Breast epithelium (tissue), 4 donors: ENCODE measurements at regions not wholly inside any gene's neighbourhood (a gene's known extent, or its start where the extent isn't known, plus 50 kb on each side); places are given as distances from the start of the nearest gene placed in this dataset.

ENCODE experiments used
- DNase-seq, 2 donors: peaks; one replicate each; pipeline ENCODE4 v3.0.0-alpha.2; 2019; ENCODE audit warnings: low spot score in 2 of 2
- H3K27ac ChIP-seq, 2 donors: fragments of 200-600 bp; sonication (generic) in 1 of 2; one replicate each; pipeline ENCODE4 v1.5.1; 2016 to 2019; ENCODE audit warnings: mild to moderate bottlenecking in 1 of 2
- H3K27me3 ChIP-seq, 2 donors: fragments of 200-600 bp; sonication (generic) in 1 of 2; one replicate each; pipeline versions ENCODE4 v1.5.1 to v1.6.0; 2017 to 2019; ENCODE audit warnings: control low read depth in 1 of 2, mild to moderate bottlenecking in 1 of 2
- H3K36me3 ChIP-seq: fragments of 200-600 bp; one replicate; pipeline ENCODE4 v1.5.1; 2019
- H3K4me1 ChIP-seq, 2 donors: fragments of 200-600 bp; sonication (generic); one replicate each; pipeline ENCODE4 v1.5.1; 2016 to 2019; ENCODE audit warnings: control low read depth in 1 of 2
- H3K4me3 ChIP-seq, 3 donors: fragments of 200-600 bp; sonication (generic); 1 replicate in 2 of 3; 2 replicates in 1 of 3; pipeline ENCODE4 v1.5.1; 2016 to 2019; ENCODE audit warnings: mild to moderate bottlenecking in 3 of 3, moderate library complexity in 2 of 3
- H3K9me3 ChIP-seq, 2 donors: fragments of 200-600 bp; sonication (generic) in 1 of 2; one replicate each; pipeline ENCODE4 v1.5.1; 2016 to 2019; ENCODE audit warnings: control low read depth in 1 of 2
- POLR2A ChIP-seq: fragments of 450-650 bp; IDR thresholded peaks from one replicate; pipeline ENCODE4 v1.6.1; 2016; ENCODE audit warnings: antibody characterized with exemption, mild to moderate bottlenecking, moderate library complexity
- POLR2AphosphoS5 ChIP-seq, 3 donors: sonication (generic); formaldehyde crosslinking; IDR thresholded peaks; one replicate each; pipeline ENCODE4 v1.6.1; 2017; ENCODE audit warnings: antibody characterized with exemption in 3 of 3
- intact Hi-C: fragments of 100-400 bp; cut with DNase I; formaldehyde crosslinking; loops from one replicate; pipeline ENCODE4 v1.15.1; 2023; ENCODE audit warnings: low total_unique reads
- TF ChIP-seq, protein P1 (sequence below), 3 donors: fragments of 450-650 bp; IDR thresholded peaks; one replicate each; pipeline ENCODE4 v1.5.1; 2016 to 2017; ENCODE audit warnings: antibody characterized with exemption in 3 of 3, mild to moderate bottlenecking in 3 of 3, moderate library complexity in 3 of 3

DNA sequence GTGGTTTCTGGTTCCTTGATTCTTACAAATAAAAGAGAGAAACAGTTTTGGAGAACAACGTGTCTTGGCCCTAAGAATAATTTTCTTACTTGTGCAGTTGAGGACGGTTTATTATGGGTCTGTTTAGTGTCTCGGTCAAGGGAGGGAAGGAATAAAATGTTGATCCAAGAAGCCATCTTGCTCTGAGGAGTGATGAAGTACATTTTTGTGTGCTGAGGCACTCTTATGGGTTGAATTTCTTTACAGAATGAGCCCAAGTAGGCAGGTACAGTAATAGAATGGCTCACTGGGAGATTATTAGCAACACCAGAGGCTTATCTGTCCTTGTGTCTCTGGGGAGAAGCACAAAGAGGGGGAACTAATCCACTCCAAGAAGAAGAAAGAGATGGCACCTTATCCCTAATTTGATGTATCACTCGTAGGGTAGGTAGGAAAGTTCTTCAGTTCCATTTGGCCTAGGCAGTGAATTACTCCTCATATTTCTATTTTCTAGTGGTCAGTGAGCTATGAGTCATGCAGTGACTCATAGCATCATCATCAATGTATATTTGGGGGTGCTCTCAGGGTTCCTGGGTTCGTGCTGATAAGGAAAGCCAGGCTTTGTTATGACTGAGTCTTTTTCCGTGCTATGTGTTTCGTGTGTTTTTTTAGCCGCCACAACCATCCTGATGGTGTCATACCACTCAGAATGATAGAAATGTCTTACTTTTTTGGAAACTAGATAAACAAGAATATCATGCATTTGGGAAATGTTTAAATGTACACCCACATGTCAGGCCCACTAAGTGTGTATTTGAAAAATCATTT, 250.1 kb upstream of the CTAGE1 start:
- no peaks in the 10 kb centered on the region for H3K36me3 ChIP-seq
- H3K9me3 ChIP-seq: peaks cover 9 to 10% of the 10 kb centered on the region in 2 donors
- H3K27me3 ChIP-seq: no peaks in the 10 kb centered on the region
- no peak overlapping the region for H3K27ac ChIP-seq
- no peak for DNase-seq
- H3K4me3 ChIP-seq: no peak overlapping the region
- no peaks in the 10 kb centered on the region for H3K4me1 ChIP-seq
- TF ChIP-seq, protein P1, sequence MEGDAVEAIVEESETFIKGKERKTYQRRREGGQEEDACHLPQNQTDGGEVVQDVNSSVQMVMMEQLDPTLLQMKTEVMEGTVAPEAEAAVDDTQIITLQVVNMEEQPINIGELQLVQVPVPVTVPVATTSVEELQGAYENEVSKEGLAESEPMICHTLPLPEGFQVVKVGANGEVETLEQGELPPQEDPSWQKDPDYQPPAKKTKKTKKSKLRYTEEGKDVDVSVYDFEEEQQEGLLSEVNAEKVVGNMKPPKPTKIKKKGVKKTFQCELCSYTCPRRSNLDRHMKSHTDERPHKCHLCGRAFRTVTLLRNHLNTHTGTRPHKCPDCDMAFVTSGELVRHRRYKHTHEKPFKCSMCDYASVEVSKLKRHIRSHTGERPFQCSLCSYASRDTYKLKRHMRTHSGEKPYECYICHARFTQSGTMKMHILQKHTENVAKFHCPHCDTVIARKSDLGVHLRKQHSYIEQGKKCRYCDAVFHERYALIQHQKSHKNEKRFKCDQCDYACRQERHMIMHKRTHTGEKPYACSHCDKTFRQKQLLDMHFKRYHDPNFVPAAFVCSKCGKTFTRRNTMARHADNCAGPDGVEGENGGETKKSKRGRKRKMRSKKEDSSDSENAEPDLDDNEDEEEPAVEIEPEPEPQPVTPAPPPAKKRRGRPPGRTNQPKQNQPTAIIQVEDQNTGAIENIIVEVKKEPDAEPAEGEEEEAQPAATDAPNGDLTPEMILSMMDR (IDR thresholded peaks at IDR 0.05): no peak
- TF ChIP-seq POLR2AphosphoS5 (IDR thresholded peaks at IDR 0.05): peak in 1 of 3 donors; percentile 20
- intact Hi-C loops: no loop called here

GRCh38 chr18:22668496-22668895, 250.8 kb upstream of the CTAGE1 start:
- no peak for DNase-seq
- Histone ChIP-seq H3K9me3 (peaks cover 9% of the 10 kb centered on the region in 2 donors), H3K4me1 (no peaks in the 10 kb centered on the region), H3K36me3 (no peaks in the 10 kb centered on the region), H3K4me3 (no peak overlapping the region), H3K27me3 (no peaks in the 10 kb centered on the region), H3K27ac (no peak overlapping the region)
- TF ChIP-seq POLR2A: no peak
- TF ChIP-seq POLR2AphosphoS5 (IDR thresholded peaks at IDR 0.05): no peak
- TF ChIP-seq, protein P1 (IDR thresholded peaks at IDR 0.05): no peak
- intact Hi-C loops: no loop called here

DNA sequence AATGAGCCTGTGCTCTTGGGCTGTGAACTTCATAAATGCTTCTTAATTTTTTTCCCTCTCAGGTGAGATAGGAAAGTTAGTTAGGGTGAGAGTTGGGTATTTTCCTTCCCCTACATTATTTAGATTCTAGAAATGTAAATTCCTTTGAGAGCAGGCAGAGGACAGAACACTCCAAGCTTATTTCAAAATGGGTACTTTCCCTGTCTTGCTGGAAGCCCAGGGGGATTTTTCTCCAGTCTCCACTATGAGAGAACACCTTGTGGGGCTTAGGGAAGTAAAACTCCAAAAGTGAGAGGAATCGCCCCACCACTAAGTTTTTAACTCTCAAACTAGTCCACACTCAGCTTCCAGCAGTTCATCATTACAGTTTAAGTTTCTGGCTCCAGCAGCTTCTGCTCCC, 253.2 kb upstream of the CTAGE1 start:
- DNase-seq: no peak
- Histone ChIP-seq H3K27ac (no peak overlapping the region), H3K27me3 (no peaks in the 10 kb centered on the region), H3K9me3 (no peaks in the 10 kb centered on the region), H3K4me3 (no peak overlapping the region), H3K36me3 (no peaks in the 10 kb centered on the region), H3K4me1 (no peaks in the 10 kb centered on the region)
- intact Hi-C loops: no loop called here
- TF ChIP-seq, protein P1 (IDR thresholded peaks at IDR 0.05): no peak
- TF ChIP-seq POLR2A (no peak), POLR2AphosphoS5 (IDR thresholded peaks at IDR 0.05) (no peak)

DNA sequence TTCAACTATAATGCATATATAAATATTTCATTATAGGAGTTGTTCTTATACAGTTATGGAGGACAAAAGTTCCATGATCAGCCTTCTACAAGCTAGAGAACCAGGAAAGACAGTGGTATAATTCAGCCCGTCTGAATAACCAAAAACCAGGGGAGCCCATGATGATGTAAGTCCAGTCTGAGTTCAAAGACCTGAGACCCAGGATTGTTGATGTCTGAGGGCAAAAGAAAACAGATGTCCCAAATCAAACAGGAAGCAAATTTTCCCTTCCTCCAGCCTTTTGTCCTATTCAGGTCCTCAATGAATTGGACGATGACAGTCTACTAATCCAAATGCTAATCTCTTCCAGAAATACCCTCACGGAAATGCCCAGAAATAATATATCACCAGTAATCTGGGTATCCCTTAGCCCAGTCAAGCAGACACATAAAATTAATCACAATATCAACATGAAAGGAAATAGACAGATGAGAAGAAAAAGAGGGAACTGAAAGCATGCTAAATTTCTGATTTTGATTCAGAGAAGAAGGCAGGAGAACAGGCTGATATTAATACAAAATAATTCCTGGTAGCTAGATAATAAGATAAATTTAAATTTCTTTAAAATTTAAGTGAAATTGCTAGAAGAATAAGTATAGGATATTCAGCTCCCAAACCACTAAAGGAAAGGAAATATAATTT, 255.6 kb upstream of the CTAGE1 start:
- H3K4me3 ChIP-seq: no peak overlapping the region
- H3K36me3 ChIP-seq: no peaks in the 10 kb centered on the region
- no peaks in the 10 kb centered on the region for H3K4me1 ChIP-seq
- no peaks in the 10 kb centered on the region for H3K9me3 ChIP-seq
- H3K27ac ChIP-seq: no peak overlapping the region
- TF ChIP-seq POLR2AphosphoS5 (IDR thresholded peaks at IDR 0.05) (no peak), POLR2A (no peak)
- no peaks in the 10 kb centered on the region for H3K27me3 ChIP-seq
- no peak for DNase-seq
- intact Hi-C loops: no loop called here

DNA sequence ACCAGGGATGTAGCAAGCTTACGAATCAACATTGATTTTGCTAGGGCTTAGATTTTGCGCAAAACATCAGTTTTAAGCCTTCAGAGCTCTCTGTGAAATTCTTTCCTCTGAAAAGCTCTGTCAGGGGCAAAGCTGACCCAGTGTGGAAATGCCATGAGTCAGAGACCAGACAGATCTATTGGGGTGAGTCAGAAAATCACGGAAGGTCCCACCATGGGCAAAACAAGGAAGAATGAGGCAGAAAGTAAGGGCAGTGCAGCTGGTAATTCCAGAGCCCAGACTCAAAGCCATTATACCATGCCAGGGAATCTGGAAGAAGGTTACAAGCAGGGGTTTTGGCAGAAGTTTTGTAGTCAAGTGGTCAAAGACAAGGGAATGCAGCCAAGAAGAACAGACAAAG, 256.6 kb upstream of the CTAGE1 start:
- intact Hi-C loops: no loop called here

More for the DNA sequence above, 256.6 kb upstream of the CTAGE1 start:
- no peak for DNase-seq
- Histone ChIP-seq H3K27ac (no peak overlapping the region), H3K9me3 (no peaks in the 10 kb centered on the region), H3K4me3 (no peak overlapping the region), H3K4me1 (no peaks in the 10 kb centered on the region), H3K27me3 (no peaks in the 10 kb centered on the region), H3K36me3 (no peaks in the 10 kb centered on the region)
- TF ChIP-seq, protein P1 (IDR thresholded peaks at IDR 0.05): no peak
- TF ChIP-seq POLR2A (no peak), POLR2AphosphoS5 (IDR thresholded peaks at IDR 0.05) (no peak)
